DND-41 (cell line): ENCODE measurements at regions not wholly inside any gene's neighbourhood (a gene's known extent, or its start where the extent isn't known, plus 50 kb on each side); places are given as distances from the start of the nearest gene placed in this dataset.

Experiments used
- ATAC-seq: fragments of 200-7000 bp; cut with Tn5 transposase; 3 replicates; pipeline ENCODE4 v1.9.1; 2021; ENCODE audit warnings: low read depth; ENCODE audit not compliant: insufficient read depth
- DNase-seq: peaks from one replicate; pipeline ENCODE4 v3.0.0-alpha.2; 2020
- H2AFZ ChIP-seq: 2 replicates; pipeline ENCODE4 v1.6.0; 2012; ENCODE audit warnings: low read depth, low read length
- H3K27ac ChIP-seq: 2 replicates; pipeline ENCODE4 v1.5.1; 2012; ENCODE audit warnings: low read length, inconsistent platforms
- H3K27me3 ChIP-seq: fragments of 200-600 bp; sonication (generic); 2 replicates; pipeline ENCODE4 v1.6.0; 2012; ENCODE audit warnings: low read length, mild to moderate bottlenecking, inconsistent platforms; ENCODE audit not compliant: insufficient read depth, poor library complexity
- H3K36me3 ChIP-seq: 2 replicates; pipeline ENCODE4 v1.5.1; 2012; ENCODE audit warnings: low read length, inconsistent platforms; ENCODE audit not compliant: insufficient read depth
- H3K4me1 ChIP-seq: 2 replicates; pipeline ENCODE4 v1.5.1; 2012; ENCODE audit warnings: mild to moderate bottlenecking, low read length; ENCODE audit not compliant: insufficient read depth
- H3K4me2 ChIP-seq: 2 replicates; pipeline ENCODE4 v1.6.0; 2012; ENCODE audit warnings: mild to moderate bottlenecking, moderate library complexity, low read length, inconsistent platforms; ENCODE audit not compliant: insufficient read depth
- H3K4me3 ChIP-seq, 2 experiments: fragments of 200-600 bp in 1 of 2; shearing (Covaris generic) in 1 of 2; 2 replicates each; pipeline ENCODE4 v1.5.1; 2012 to 2016; ENCODE audit warnings: inconsistent platforms in 2 of 2, low read length in 2 of 2, mild to moderate bottlenecking in 2 of 2, low read depth in 1 of 2, moderate library complexity in 1 of 2
- H3K79me2 ChIP-seq: 2 replicates; pipeline ENCODE4 v1.6.0; 2012; ENCODE audit warnings: low read length, inconsistent platforms; ENCODE audit not compliant: insufficient read depth
- H3K9ac ChIP-seq: 2 replicates; pipeline ENCODE4 v1.6.0; 2012; ENCODE audit warnings: low read depth, mild to moderate bottlenecking, inconsistent platforms, low read length, moderate library complexity
- H3K9me3 ChIP-seq: 2 replicates; pipeline ENCODE4 v1.5.1; 2012; ENCODE audit warnings: low read length, moderate library complexity, mild to moderate bottlenecking, inconsistent platforms; ENCODE audit not compliant: insufficient read depth, severe bottlenecking
- H4K20me1 ChIP-seq: 2 replicates; pipeline ENCODE4 v1.6.0; 2012; ENCODE audit warnings: low read length; ENCODE audit not compliant: insufficient read depth
- CTCF ChIP-seq: IDR thresholded peaks from 2 replicates; pipeline ENCODE4 v1.5.1; 2012; ENCODE audit warnings: borderline replicate concordance, low read length, moderate library complexity, mild to moderate bottlenecking; ENCODE audit not compliant: poor library complexity, severe bottlenecking; ENCODE audit errors: extremely low read depth
- EZH2 ChIP-seq: IDR thresholded peaks from 3 replicates; pipeline ENCODE4 v1.6.1; 2012; ENCODE audit warnings: borderline replicate concordance, low read depth, mild to moderate bottlenecking, moderate library complexity, low read length, inconsistent platforms; ENCODE audit not compliant: severe bottlenecking

GRCh38 chr5:6949230-6949629 lies 236.0 kb downstream of the TENT4A start:
- Histone ChIP-seq H3K79me2 (no peaks in the 10 kb centered on the region), H3K36me3 (no peaks in the 10 kb centered on the region), H4K20me1 (no peaks in the 10 kb centered on the region), H2AFZ (no peak overlapping the region), H3K4me2 (no peak overlapping the region), H3K27me3 (no peaks in the 10 kb centered on the region), H3K27ac (no peak overlapping the region), H3K9me3 (no peaks in the 10 kb centered on the region), H3K4me3 (no peak overlapping the region), H3K9ac (no peak overlapping the region), H3K4me1 (no peaks in the 10 kb centered on the region)
- ATAC-seq (no peak), DNase-seq (no peak)
- TF ChIP-seq EZH2 (no peak), CTCF (no peak)

- H3K36me3 ChIP-seq = no peaks in the 10 kb centered on the region
- no peaks in the 10 kb centered on the region for H3K27me3 ChIP-seq
- H2AFZ ChIP-seq = no peak overlapping the region
- H3K4me1 ChIP-seq = no peaks in the 10 kb centered on the region
- no peak overlapping the region for H3K4me3 ChIP-seq
- no peaks in the 10 kb centered on the region for H3K9me3 ChIP-seq
- no peaks in the 10 kb centered on the region for H3K79me2 ChIP-seq
- TF ChIP-seq CTCF (no peak), EZH2 (no peak)
- no peak overlapping the region for H3K4me2 ChIP-seq
- no peak for ATAC-seq
- no peak overlapping the region for H3K27ac ChIP-seq
- no peaks in the 10 kb centered on the region for H4K20me1 ChIP-seq
- no peak for DNase-seq
- H3K9ac ChIP-seq = no peak overlapping the region
Measured at GRCh38 chr5:6950250-6950649, 237.0 kb downstream of the TENT4A start.

- no peak for ATAC-seq
- Histone ChIP-seq H3K27me3 (no peaks in the 10 kb centered on the region), H3K9me3 (no peaks in the 10 kb centered on the region), H3K4me1 (no peaks in the 10 kb centered on the region), H2AFZ (no peak overlapping the region), H3K36me3 (no peaks in the 10 kb centered on the region), H3K4me2 (no peak overlapping the region), H3K79me2 (no peaks in the 10 kb centered on the region), H4K20me1 (no peaks in the 10 kb centered on the region), H3K9ac (no peak overlapping the region), H3K27ac (no peak overlapping the region), H3K4me3 (no peak overlapping the region)
- no peak for TF ChIP-seq CTCF
- no peak for TF ChIP-seq EZH2
- DNase-seq = no peak
Measured at GRCh38 chr5:6950860-6951259, 237.6 kb downstream of the TENT4A start.

- H3K27me3 ChIP-seq = no peaks in the 10 kb centered on the region
- H3K36me3 ChIP-seq = no peaks in the 10 kb centered on the region
- H3K4me1 ChIP-seq = no peaks in the 10 kb centered on the region
- H3K27ac ChIP-seq = no peak overlapping the region
- TF ChIP-seq EZH2 (no peak), CTCF (no peak)
- ATAC-seq (no peak), DNase-seq (no peak)
- H3K4me3 ChIP-seq = no peak overlapping the region
- H3K9me3 ChIP-seq = no peaks in the 10 kb centered on the region
- no peaks in the 10 kb centered on the region for H3K79me2 ChIP-seq
- H3K9ac ChIP-seq = no peak overlapping the region
- H4K20me1 ChIP-seq = no peaks in the 10 kb centered on the region
- H2AFZ ChIP-seq = no peak overlapping the region
- H3K4me2 ChIP-seq = no peak overlapping the region
Measured at GRCh38 chr5:6961123-6961522, 247.9 kb downstream of the TENT4A start.
